ENCODE measurements at regions not wholly inside any gene's neighbourhood (a gene's known extent, or its start where the extent isn't known, plus 50 kb on each side); places are given as distances from the start of the nearest gene placed in this dataset.
"Not testable (repeated sequence)": the region's sequence is repeated elsewhere in the genome, so short reads cannot be mapped to it uniquely, and the experiment has no call there.

GRCh38 chr16:21487956-21488355 lies 111.4 kb upstream of the METTL9 start:
- not testable (repeated sequence) for DNase-seq

GRCh38 chr16:21499046-21499445 lies 100.3 kb upstream of the METTL9 start:
- DNase-seq = not testable (repeated sequence)

- DNase-seq = peak; percentile 47
Observed at GRCh38 chr16:21501223-21501868, 98.0 kb upstream of the METTL9 start.

GRCh38 chr16:21501869-21502667 lies 97.3 kb upstream of the METTL9 start:
- peak; percentile 75 for DNase-seq

GRCh38 chr16:21503574-21503920 lies 95.8 kb upstream of the METTL9 start:
- not testable (repeated sequence) for DNase-seq

- DNase-seq = not testable (repeated sequence)
Observed at GRCh38 chr16:21503941-21504832, 95.2 kb upstream of the METTL9 start.

GRCh38 chr16:21505751-21506520 lies 93.4 kb upstream of the METTL9 start:
- not testable (repeated sequence) for DNase-seq

- DNase-seq = not testable (repeated sequence)
Observed at GRCh38 chr16:21506857-21507456, 92.4 kb upstream of the METTL9 start.

GRCh38 chr16:21507631-21508305 lies 91.6 kb upstream of the METTL9 start:
- not testable (repeated sequence) for DNase-seq

- not testable (repeated sequence) for DNase-seq
Observed at GRCh38 chr16:21508661-21509436, 90.5 kb upstream of the METTL9 start.

GRCh38 chr16:21509437-21510086 lies 89.8 kb upstream of the METTL9 start:
- DNase-seq = not testable (repeated sequence)

GRCh38 chr16:21510869-21511255 lies 88.5 kb upstream of the METTL9 start:
- not testable (repeated sequence) for DNase-seq

GRCh38 chr16:21511315-21512210 lies 87.8 kb upstream of the METTL9 start:
- DNase-seq = not testable (repeated sequence)

- DNase-seq = not testable (repeated sequence)
Observed at GRCh38 chr16:21512280-21513192, 86.8 kb upstream of the METTL9 start.

GRCh38 chr16:21513337-21513741 lies 86.0 kb upstream of the METTL9 start:
- DNase-seq = not testable (repeated sequence)

GRCh38 chr16:21513812-21514473 lies 85.4 kb upstream of the METTL9 start:
- not testable (repeated sequence) for DNase-seq

- not testable (repeated sequence) for DNase-seq
Observed at GRCh38 chr16:21514474-21514840, 84.9 kb upstream of the METTL9 start.
